ENCODE measurements at regions not wholly inside any gene's neighbourhood (a gene's known extent, or its start where the extent isn't known, plus 50 kb on each side); places are given as distances from the start of the nearest gene placed in this dataset.

- peak; percentile 81 for DNase-seq (ENCODE audit: low spot score)
These were observed 74.6 kb upstream of the NPAS1 start for GRCh38 chr19:46944918-46945628.

GRCh38 chr19:46945694-46946489 lies 73.7 kb upstream of the NPAS1 start:
- peak; percentile 67 for DNase-seq (ENCODE audit: low spot score)

- no peak for DNase-seq (ENCODE audit: low spot score)
These were observed 72.9 kb upstream of the NPAS1 start for GRCh38 chr19:46946611-46947238.

GRCh38 chr19:46947866-46948265 lies 71.8 kb upstream of the NPAS1 start:
- no peak for DNase-seq (ENCODE audit: low spot score)

GRCh38 chr19:46950526-46951170 lies 69.0 kb upstream of the NPAS1 start:
- DNase-seq (ENCODE audit: low spot score) = no peak

- peak; percentile 50 for DNase-seq (ENCODE audit: low spot score)
These were observed 68.3 kb upstream of the NPAS1 start for GRCh38 chr19:46951171-46951986.

- DNase-seq (ENCODE audit: low spot score) = no peak
These were observed 66.8 kb upstream of the NPAS1 start for GRCh38 chr19:46952874-46953273.

GRCh38 chr19:46953955-46954501 lies 65.6 kb upstream of the NPAS1 start:
- DNase-seq (ENCODE audit: low spot score) = no peak

- DNase-seq (ENCODE audit: low spot score) = no peak
These were observed 65.1 kb upstream of the NPAS1 start for GRCh38 chr19:46954502-46954992.

- DNase-seq (ENCODE audit: low spot score) = peak; percentile 21
These were observed 64.4 kb upstream of the NPAS1 start for GRCh38 chr19:46954993-46955812.

GRCh38 chr19:46955813-46956371 lies 63.7 kb upstream of the NPAS1 start:
- DNase-seq (ENCODE audit: low spot score) = no peak

GRCh38 chr19:46958532-46958931 lies 61.1 kb upstream of the NPAS1 start:
- peak; percentile 26 for DNase-seq (ENCODE audit: low spot score)

- no peak for DNase-seq (ENCODE audit: low spot score)
These were observed 59.6 kb upstream of the NPAS1 start for GRCh38 chr19:46959894-46960556.

GRCh38 chr19:46962030-46962570 lies 57.5 kb upstream of the NPAS1 start:
- no peak for DNase-seq (ENCODE audit: low spot score)

GRCh38 chr19:46963093-46963734 lies 56.4 kb upstream of the NPAS1 start:
- DNase-seq (ENCODE audit: low spot score) = peak; percentile 81

GRCh38 chr19:46967578-46968032 lies 52.0 kb upstream of the NPAS1 start:
- DNase-seq (ENCODE audit: low spot score) = peak; percentile 28
